Skeletal muscle satellite cell (primary cell): ENCODE measurements at regions not wholly inside any gene's neighbourhood (a gene's known extent, or its start where the extent isn't known, plus 50 kb on each side); places are given as distances from the start of the nearest gene placed in this dataset.

ENCODE experiments used
- H3K27me3 ChIP-seq: 2 replicates; pipeline ENCODE4 v1.7.0; 2013; ENCODE audit warnings: low read length; ENCODE audit not compliant: control insufficient read depth, insufficient read depth
- H3K36me3 ChIP-seq: 2 replicates; pipeline ENCODE4 v1.7.0; 2013; ENCODE audit warnings: mild to moderate bottlenecking, control low read depth, low read length; ENCODE audit not compliant: insufficient read depth
- H3K4me1 ChIP-seq: 2 replicates; pipeline ENCODE4 v1.7.0; 2013; ENCODE audit warnings: low read length; ENCODE audit not compliant: control insufficient read depth, insufficient read depth
- H3K4me2 ChIP-seq: 2 replicates; pipeline ENCODE4 v1.7.0; 2013; ENCODE audit warnings: mild to moderate bottlenecking, low read length
- H3K4me3 ChIP-seq: 2 replicates; pipeline ENCODE4 v1.7.0; 2013; ENCODE audit warnings: low read length
- H3K9ac ChIP-seq: 2 replicates; pipeline ENCODE4 v1.7.0; 2013; ENCODE audit warnings: mild to moderate bottlenecking, low read depth, low read length, moderate library complexity
- H3K9me3 ChIP-seq: replicated peaks from 2 replicates; pipeline ENCODE4 v1.7.0; 2013; ENCODE audit warnings: mild to moderate bottlenecking, control low read depth, low read length

GRCh38 chr4:20532871-20533870, 167.1 kb upstream of the PACRGL start:
- Histone ChIP-seq H3K9ac (no peak overlapping the region), H3K27me3 (no peaks in the 10 kb centered on the region), H3K4me3 (no peak overlapping the region), H3K4me1 (peaks cover 37% of the 10 kb centered on the region), H3K4me2 (no peak overlapping the region), H3K9me3 (no peaks in the 10 kb centered on the region), H3K36me3 (peaks cover 16% of the 10 kb centered on the region)

DNA sequence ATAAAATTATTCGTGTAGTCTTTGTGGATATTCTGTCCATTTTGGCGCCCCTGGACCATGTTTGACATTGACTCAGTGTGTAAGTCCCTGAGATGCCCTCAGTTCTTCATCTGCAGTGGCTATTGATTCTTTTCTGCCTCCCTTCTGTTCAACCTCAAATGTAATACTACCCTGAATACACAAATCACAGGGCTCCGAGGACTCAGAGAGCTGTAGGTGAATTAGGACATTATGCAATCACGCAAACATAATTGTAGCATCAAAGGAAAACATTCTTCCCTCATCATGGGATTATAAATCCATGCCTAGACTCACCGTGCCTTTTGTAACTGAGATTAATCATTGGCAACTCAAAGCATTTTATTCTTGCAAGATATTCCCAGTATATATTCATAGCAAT, 161.4 kb upstream of the PACRGL start:
- H3K4me2 ChIP-seq, result no peak overlapping the region

DNA sequence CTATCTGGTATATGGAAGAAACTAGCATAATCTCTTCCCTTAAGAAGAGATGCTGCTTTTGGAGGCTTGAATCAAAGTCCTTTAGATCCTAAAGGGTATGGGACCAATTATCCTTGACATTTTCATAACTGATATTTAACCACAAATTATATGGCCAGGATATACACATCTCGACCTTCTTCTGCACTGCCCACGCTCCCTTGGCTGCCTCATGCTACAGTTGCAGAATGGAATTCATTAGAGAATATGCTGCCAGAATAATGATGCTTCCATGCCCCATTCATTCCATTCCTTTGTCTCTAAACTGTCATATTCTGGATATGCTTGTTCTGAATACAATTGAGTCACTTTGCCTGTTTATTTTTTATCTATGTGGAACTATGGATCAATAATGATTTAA, 157.1 kb upstream of the PACRGL start:
- H3K4me3 ChIP-seq, result no peak overlapping the region
- H3K36me3 ChIP-seq, result peaks cover 4% of the 10 kb centered on the region
- H3K9ac ChIP-seq, result no peak overlapping the region
- H3K27me3 ChIP-seq, result no peaks in the 10 kb centered on the region
- H3K4me1 ChIP-seq, result no peaks in the 10 kb centered on the region
- H3K9me3 ChIP-seq, result no peaks in the 10 kb centered on the region
- H3K4me2 ChIP-seq, result no peak overlapping the region

More for the DNA sequence above, 161.4 kb upstream of the PACRGL start:
- Histone ChIP-seq H3K27me3 (no peaks in the 10 kb centered on the region), H3K9ac (no peak overlapping the region), H3K36me3 (peaks cover 15% of the 10 kb centered on the region), H3K4me3 (no peak overlapping the region), H3K4me1 (peaks cover under 1% of the 10 kb centered on the region), H3K9me3 (no peaks in the 10 kb centered on the region)

- Histone ChIP-seq H3K36me3 (peaks cover 4% of the 10 kb centered on the region), H3K4me2 (no peak overlapping the region), H3K9me3 (no peaks in the 10 kb centered on the region), H3K9ac (no peak overlapping the region), H3K27me3 (no peaks in the 10 kb centered on the region), H3K4me1 (no peaks in the 10 kb centered on the region), H3K4me3 (no peak overlapping the region)
These were observed 155.6 kb upstream of the PACRGL start for GRCh38 chr4:20544645-20545044.

DNA sequence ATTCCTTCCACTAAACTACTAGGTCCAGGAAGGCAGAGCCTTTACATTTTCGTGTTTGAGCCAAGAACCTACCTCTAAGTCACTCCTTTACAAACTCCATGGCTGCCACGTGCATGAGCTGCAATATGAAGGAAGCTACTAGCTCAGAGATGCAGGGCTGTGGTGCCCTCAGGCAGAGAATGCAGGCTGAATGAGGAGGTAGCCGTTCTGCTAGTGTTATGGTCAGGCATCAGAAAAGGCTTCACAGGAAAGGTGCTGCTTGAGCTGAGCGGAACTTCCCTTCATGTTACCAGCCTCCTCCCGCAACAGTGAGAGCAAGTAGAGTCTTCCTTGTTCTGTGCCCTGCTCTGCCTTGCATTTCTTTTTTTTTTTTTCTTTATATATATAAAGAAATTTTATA, 148.3 kb upstream of the PACRGL start:
- Histone ChIP-seq H3K4me3 (no peak overlapping the region), H3K9ac (no peak overlapping the region), H3K27me3 (no peaks in the 10 kb centered on the region), H3K4me1 (no peaks in the 10 kb centered on the region), H3K9me3 (no peaks in the 10 kb centered on the region), H3K36me3 (peaks cover 7% of the 10 kb centered on the region), H3K4me2 (no peak overlapping the region)

GRCh38 chr4:20554134-20554533, 146.1 kb upstream of the PACRGL start:
- H3K4me3 ChIP-seq, result no peak overlapping the region
- H3K9me3 ChIP-seq, result no peaks in the 10 kb centered on the region
- H3K9ac ChIP-seq, result no peak overlapping the region
- no peaks in the 10 kb centered on the region for H3K27me3 ChIP-seq
- H3K4me2 ChIP-seq, result no peak overlapping the region
- H3K4me1 ChIP-seq, result no peaks in the 10 kb centered on the region
- H3K36me3 ChIP-seq, result peaks cover 7% of the 10 kb centered on the region

GRCh38 chr4:20565075-20565721, 135.1 kb upstream of the PACRGL start:
- Histone ChIP-seq H3K4me1 (peaks cover 9% of the 10 kb centered on the region), H3K36me3 (peaks cover 6% of the 10 kb centered on the region), H3K9me3 (no peaks in the 10 kb centered on the region), H3K9ac (no peak overlapping the region), H3K4me2 (peak overlapping the region; percentile 10), H3K4me3 (no peak overlapping the region), H3K27me3 (no peaks in the 10 kb centered on the region)

DNA sequence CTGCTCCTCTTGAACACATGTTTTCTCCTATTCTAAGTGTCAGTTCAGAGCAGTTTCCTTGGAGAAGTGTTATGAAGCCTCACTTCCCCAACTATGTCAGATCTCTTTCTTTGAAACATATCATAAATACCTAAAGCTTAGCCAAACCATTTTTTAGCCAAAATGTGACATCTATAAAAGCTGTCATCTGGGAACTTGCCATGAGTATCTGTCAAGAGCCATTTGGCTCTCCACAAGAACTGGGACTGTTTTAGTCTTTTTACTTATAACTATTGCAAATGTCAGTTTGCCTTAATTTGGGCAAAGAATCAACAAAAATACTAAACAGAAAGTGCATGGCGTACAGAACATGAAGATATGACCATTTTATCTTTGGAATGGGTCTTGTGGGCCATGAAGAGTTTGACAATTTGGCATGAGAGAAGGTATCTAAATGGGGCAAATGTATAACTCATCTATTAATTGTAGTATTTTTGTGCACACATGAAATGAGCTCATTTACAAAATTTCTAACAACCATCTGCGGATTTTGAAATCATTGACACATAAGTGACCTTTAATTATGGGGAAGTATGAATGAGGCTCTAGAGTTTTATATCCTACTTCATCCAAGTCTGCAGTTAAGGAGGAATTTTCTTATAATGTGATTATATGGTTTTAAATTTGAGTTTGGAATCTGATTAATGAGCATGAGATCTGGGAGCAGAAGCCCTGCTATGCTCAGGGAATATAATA, 129.1 kb upstream of the PACRGL start:
- Histone ChIP-seq H3K4me3 (no peak overlapping the region), H3K27me3 (no peaks in the 10 kb centered on the region), H3K9me3 (no peaks in the 10 kb centered on the region), H3K4me1 (no peaks in the 10 kb centered on the region), H3K36me3 (peaks cover 6% of the 10 kb centered on the region), H3K9ac (no peak overlapping the region), H3K4me2 (no peak overlapping the region)

DNA sequence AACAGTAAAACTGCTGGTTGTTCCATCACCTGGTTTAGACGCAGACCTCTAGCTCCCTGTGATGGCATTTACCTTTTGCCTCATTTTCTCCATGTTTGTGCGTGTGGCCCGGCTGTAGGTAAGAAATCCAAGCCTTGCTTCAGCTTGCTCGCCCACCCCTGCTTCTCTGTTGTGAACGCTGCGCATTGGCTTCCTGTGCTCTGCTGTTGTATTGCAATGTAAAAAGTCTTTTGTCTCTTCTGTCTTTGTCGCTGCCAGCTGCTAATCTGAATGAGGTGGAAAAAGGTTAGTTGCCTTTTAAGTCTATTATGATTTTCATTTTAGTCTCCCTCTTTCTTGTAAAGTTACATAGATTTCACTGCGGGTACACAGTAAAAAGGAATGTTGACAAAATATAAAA, 127.3 kb upstream of the PACRGL start:
- no peak overlapping the region for H3K9ac ChIP-seq
- H3K9me3 ChIP-seq, result no peaks in the 10 kb centered on the region
- no peaks in the 10 kb centered on the region for H3K4me1 ChIP-seq
- no peak overlapping the region for H3K4me3 ChIP-seq
- peaks cover under 1% of the 10 kb centered on the region for H3K36me3 ChIP-seq
- H3K4me2 ChIP-seq, result no peak overlapping the region
- H3K27me3 ChIP-seq, result no peaks in the 10 kb centered on the region

GRCh38 chr4:20574986-20575385, 125.3 kb upstream of the PACRGL start:
- Histone ChIP-seq H3K9ac (no peak overlapping the region), H3K9me3 (no peaks in the 10 kb centered on the region), H3K4me1 (no peaks in the 10 kb centered on the region)

GRCh38 chr4:20575486-20575885, 124.8 kb upstream of the PACRGL start:
- Histone ChIP-seq H3K4me1 (no peaks in the 10 kb centered on the region), H3K9me3 (no peaks in the 10 kb centered on the region), H3K4me2 (no peak overlapping the region), H3K36me3 (no peaks in the 10 kb centered on the region), H3K27me3 (no peaks in the 10 kb centered on the region), H3K9ac (no peak overlapping the region), H3K4me3 (no peak overlapping the region)

More at GRCh38 chr4:20574986-20575385, 125.3 kb upstream of the PACRGL start:
- no peak overlapping the region for H3K4me2 ChIP-seq
- H3K27me3 ChIP-seq, result no peaks in the 10 kb centered on the region
- H3K36me3 ChIP-seq, result no peaks in the 10 kb centered on the region
- no peak overlapping the region for H3K4me3 ChIP-seq
